ENCODE measurements at regions not wholly inside any gene's neighbourhood (a gene's known extent, or its start where the extent isn't known, plus 50 kb on each side); places are given as distances from the start of the nearest gene placed in this dataset.

GRCh38 chr16:50953290-50953689 lies 197.8 kb downstream of the SALL1 start:
- TF ChIP-seq, protein P1, sequence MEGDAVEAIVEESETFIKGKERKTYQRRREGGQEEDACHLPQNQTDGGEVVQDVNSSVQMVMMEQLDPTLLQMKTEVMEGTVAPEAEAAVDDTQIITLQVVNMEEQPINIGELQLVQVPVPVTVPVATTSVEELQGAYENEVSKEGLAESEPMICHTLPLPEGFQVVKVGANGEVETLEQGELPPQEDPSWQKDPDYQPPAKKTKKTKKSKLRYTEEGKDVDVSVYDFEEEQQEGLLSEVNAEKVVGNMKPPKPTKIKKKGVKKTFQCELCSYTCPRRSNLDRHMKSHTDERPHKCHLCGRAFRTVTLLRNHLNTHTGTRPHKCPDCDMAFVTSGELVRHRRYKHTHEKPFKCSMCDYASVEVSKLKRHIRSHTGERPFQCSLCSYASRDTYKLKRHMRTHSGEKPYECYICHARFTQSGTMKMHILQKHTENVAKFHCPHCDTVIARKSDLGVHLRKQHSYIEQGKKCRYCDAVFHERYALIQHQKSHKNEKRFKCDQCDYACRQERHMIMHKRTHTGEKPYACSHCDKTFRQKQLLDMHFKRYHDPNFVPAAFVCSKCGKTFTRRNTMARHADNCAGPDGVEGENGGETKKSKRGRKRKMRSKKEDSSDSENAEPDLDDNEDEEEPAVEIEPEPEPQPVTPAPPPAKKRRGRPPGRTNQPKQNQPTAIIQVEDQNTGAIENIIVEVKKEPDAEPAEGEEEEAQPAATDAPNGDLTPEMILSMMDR (IDR thresholded peaks at IDR 0.05): no peak
- TF ChIP-seq SIN3A (IDR thresholded peaks at IDR 0.05; ENCODE audit: borderline replicate concordance, low read depth, low read length) (no peak), NFIC (IDR thresholded peaks at IDR 0.05; ENCODE audit: borderline replicate concordance) (no peak)

Measured in SK-N-SH (cell line).